Stimulated activated CD4-positive, alpha-beta T cell treated with anti-CD3 and anti-CD28 coated beads, Interleukin-4, amount 100 ng/mL, for 4 hours (primary cell): ENCODE measurements at regions not wholly inside any gene's neighbourhood (a gene's known extent, or its start where the extent isn't known, plus 50 kb on each side); places are given as distances from the start of the nearest gene placed in this dataset.
"Not testable (repeated sequence)": the region's sequence is repeated elsewhere in the genome, so short reads cannot be mapped to it uniquely, and the experiment has no call there.

Source experiments
- DNase-seq, 2 experiments: peaks; one replicate each; pipeline ENCODE4 v3.0.0-alpha.2; 2020

GRCh38 chr17:5975661-5976060 is 94.5 kb upstream of the WSCD1 start:
- no peak for DNase-seq

- DNase-seq, result no peak
Measured at GRCh38 chr17:5976251-5976650, 93.9 kb upstream of the WSCD1 start.

- no peak for DNase-seq
Measured at GRCh38 chr17:5978496-5978895, 91.7 kb upstream of the WSCD1 start.

- no peak for DNase-seq
Measured at GRCh38 chr17:5980941-5981340, 89.2 kb upstream of the WSCD1 start.

- DNase-seq, result no peak
Measured at GRCh38 chr17:5986644-5987043, 83.5 kb upstream of the WSCD1 start.

GRCh38 chr17:6000426-6000825 is 69.8 kb upstream of the WSCD1 start:
- no peak for DNase-seq

GRCh38 chr17:6003221-6003620 is 67.0 kb upstream of the WSCD1 start:
- DNase-seq, result not testable (repeated sequence)

GRCh38 chr17:6005939-6006338 is 64.2 kb upstream of the WSCD1 start:
- DNase-seq, result no peak

GRCh38 chr17:6011206-6011605 is 59.0 kb upstream of the WSCD1 start:
- DNase-seq, result no peak

- no peak for DNase-seq
Measured at GRCh38 chr17:6018788-6019187, 51.4 kb upstream of the WSCD1 start.

- no peak for DNase-seq
Measured at GRCh38 chr17:6019959-6020358, 50.2 kb upstream of the WSCD1 start.

- DNase-seq, result no peak
Measured at GRCh38 chr17:6020376-6021010, 49.7 kb upstream of the WSCD1 start.
